COLO668 (cell line): ENCODE measurements at regions not wholly inside any gene's neighbourhood (a gene's known extent, or its start where the extent isn't known, plus 50 kb on each side); places are given as distances from the start of the nearest gene placed in this dataset.

Experiments used
- DNase-seq: peaks from one replicate; lab custom pipeline; 2025; ENCODE audit not compliant: unreplicated experiment; lab: John Stamatoyannopoulos, UW

GRCh38 chr15:93664213-93664956, 567.0 kb upstream of the MCTP2 start:
- DNase-seq: no peak

- no peak for DNase-seq
Observed at GRCh38 chr15:93662162-93662885, 569.0 kb upstream of the MCTP2 start.

DNA sequence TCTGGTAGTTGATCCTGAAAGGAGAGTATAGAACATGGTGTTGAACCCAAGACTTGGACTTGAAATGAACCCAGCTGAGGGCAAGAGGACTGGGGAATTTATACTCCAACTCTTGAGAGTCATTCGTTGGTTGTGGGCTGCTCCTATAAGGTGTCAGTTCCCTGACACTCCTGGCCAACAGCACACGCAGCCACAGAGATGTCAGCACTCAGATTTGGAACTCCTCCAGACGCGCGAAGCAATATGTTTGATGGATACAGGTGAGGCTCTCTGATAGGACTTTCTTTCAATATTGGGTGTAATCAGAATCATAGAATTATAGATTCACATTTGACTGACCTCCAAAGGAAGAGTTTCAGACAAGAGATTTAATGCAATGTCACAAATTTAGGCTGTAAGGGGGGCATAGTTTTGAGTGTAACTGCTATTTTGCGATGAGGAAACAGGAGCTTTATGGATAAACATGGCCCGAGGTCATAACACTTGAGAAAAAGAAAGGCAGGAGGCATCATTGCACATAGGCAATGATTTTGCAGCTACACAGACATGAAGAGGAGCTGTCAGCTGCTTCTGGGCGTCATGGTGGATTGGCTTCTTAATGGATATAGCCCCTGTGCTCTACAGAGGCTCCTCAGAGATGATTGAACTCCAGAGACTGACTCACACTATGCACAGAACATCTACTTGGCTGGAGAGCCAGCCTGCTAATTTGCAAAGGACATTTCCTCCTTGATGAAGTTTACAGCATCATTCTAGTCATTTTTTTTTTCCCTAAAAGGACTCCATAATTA, 569.2 kb upstream of the RGMA start:
- no peak for DNase-seq

DNA sequence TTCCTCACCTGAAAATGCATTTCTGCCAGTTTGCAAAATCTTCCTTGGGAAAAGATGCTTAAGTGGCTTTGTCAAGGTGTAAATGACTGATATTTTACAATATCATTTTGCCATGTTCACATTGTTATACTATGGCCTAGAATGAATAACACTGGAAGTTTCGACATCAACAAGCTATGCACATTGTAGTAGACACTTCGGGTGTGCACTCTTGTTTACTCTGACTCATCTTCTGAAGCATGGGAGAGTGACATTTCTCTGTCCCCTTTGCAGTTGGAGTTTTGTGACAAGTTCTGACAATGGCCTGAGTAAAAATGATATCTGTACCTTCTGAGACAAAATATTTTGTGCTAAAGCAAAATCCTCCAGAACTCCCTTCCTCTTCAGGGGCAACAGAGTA, 567.0 kb upstream of the RGMA start:
- DNase-seq: no peak

- no peak for DNase-seq
Observed at GRCh38 chr15:93649691-93650235, 560.8 kb upstream of the RGMA start.

DNA sequence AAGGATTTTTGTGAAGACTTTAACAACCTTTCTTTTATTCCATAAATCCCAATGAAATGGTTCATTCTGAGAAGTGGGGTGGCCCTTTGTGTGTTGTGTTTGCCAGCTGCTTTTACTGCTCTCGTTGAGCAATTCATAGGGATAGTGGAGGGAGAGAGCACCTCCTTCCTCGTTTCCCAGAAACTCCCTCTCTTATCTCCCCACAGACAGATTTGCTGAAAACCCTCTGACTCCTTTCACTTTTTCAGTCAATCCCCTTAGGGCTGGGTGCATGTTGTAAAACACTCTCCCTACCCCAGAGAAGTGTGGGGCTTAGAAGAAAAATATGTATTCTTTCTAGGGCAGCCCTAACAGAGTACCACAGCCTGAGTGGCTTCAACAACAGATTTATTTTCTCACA, 557.2 kb upstream of the RGMA start:
- no peak for DNase-seq

DNA sequence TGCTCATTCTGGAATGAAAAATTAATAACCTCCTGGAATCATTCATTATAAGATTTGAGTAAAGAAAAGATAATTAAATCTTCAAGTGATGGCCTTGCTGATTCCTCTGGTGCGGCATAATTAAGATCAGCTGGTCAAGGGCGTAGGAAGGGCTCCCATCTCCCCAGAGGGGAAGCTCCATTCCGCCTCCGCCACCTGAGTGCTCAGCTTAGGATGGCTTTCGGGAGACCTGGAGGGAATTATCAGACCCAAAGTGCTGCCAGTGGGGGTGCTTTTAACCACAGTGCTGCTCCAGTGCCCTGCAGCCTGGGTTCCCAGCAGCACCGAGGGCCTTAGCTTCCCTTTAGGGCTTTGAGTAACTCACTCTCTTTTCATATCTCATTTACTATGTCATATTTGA, 556.6 kb upstream of the RGMA start:
- DNase-seq: no peak

- no peak for DNase-seq
Observed at GRCh38 chr15:93644595-93644994, 555.6 kb upstream of the RGMA start.

DNA sequence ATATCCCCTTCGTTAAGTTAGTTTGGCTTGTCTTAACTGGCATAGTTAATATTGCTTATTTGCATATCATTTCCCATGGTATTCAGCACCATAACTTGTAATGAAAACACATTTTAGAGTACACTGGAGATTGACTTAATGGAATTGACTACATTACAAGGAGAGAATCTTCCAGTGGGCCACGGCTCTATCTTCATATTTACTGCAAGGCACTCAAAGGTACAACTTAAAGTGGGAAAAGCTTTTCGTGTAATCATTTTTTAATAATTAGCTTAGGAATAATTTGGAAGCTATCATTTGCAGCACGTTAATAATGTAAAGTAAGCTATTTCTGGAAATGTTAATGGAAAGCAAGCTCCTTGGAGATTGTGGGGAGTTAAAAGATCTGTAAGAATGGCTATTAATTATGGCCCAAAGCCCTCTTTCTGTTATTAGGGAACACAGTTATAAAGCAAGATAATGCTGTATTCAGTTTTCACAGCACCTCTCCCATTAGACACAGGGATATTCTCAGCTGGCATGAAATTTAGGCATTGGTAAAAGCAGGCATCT, 551.5 kb upstream of the RGMA start:
- DNase-seq: no peak

GRCh38 chr15:93631958-93632618, 543.1 kb upstream of the RGMA start:
- no peak for DNase-seq

DNA sequence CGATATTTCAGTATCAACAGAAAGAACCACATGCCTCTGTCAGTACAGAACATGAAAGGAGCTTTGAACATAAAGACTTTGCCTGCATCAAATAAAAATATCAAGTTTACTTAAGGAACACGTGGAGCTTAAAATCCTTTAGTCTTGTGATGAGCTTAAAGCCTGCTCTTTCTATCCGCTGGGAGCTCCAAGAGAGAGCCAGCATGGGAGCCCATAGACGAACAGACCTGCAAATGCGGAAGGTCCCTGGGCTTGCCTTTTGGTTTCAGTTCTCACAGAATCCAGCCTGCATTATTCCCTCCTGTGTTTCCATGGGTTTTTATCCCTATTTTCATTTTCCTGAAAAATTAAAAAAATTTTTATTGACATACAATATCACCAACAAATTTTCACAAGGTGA, 530.6 kb upstream of the RGMA start:
- no peak for DNase-seq

- DNase-seq: peak; percentile 7
Observed at GRCh38 chr15:93617443-93617842, 528.4 kb upstream of the RGMA start.

DNA sequence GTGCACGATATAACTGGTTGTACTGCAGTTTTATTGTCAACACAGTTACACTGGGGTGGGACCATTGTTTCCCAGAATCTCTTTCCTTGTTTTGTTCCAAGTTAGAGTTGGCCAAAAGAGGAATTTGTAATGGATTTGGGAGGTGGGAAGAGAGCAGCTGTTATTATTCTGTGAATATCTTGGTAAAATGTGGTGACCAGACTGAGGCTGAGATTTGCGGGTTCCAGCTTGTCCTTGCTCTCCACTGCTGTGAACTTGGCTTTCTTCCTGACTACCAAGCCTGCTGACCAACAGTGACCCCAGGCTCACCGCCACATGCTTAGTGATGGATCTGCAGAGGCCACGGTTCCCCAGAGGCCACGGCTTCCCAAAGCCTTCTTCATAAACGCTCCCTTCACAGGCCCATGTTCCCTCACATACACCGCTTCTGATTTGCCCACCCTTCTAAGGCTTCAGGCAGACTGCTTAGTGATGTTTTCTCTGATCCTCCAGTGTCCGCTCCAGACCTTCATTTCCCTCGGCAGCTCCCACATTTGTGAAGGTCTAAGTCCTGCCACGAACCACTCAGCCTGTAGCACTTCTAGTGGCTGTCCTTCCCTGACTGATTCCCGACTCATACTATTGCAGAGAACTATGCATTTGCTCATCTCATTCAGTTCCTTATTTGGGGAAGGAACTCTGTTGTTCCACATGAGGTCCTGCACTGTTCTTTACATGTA, 525.5 kb upstream of the RGMA start:
- DNase-seq: no peak

DNA sequence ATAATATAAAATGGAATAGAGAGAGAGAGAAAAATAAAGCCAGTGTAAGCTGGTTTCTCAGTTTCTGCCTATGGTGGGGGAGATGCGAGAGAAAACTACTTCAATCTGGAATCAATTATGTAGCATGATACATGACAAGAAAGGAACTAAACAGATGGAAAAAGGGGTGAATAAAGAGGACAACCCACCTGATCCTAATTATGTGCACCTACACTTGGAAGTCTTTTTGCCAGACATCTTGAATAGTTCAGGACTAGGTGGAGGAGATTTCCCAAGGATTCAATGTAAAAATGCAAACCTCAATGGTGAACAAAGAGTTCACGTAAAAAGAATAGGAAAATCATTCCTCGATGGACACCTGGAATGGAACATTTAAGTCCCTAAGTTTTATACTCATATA, 524.4 kb upstream of the RGMA start:
- no peak for DNase-seq

DNA sequence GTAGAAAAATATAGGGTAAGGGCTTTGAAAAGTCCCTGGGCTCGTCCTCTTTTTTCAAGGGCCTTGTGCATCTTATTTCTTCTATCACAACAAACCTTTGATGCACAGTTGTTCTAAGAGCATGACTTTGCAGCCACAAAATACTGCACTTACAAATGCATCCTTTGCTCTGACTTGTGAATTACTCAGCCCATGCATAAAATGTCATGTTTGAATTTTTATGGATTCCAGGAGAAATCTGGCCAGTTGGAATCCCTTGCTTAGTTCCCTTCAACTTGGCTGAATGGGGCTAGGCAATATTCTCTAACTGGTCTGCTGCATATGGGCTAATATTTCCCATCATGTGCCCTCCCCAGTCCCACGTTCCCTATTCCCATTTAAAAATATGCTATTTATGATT, 523.9 kb upstream of the RGMA start:
- no peak for DNase-seq

DNA sequence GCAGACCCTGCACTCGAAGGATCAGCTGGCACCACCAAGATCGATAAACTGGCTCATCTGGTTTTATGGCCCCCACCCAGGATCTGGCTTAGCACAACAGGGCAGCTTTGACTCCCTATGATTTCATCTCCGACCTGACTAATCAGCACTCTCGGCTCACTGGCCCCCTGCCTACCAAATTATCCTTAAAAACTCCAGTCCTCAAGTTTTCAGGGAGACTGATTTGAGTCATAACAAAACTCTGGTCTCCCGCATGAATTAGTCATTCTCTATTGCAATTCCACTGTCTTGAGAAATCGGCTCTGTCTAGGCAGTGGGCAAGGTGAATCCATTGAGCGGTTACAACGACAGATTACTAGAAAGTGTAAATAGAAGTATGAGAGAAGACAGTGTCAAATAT, 521.9 kb upstream of the RGMA start:
- DNase-seq: no peak

- no peak for DNase-seq
Observed at GRCh38 chr15:93608643-93609148, 519.7 kb upstream of the RGMA start.

GRCh38 chr15:93603550-93603949, 514.5 kb upstream of the RGMA start:
- DNase-seq: no peak

- no peak for DNase-seq
Observed at GRCh38 chr15:93587059-93587521, 498.1 kb upstream of the RGMA start.

GRCh38 chr15:93585012-93585411, 496.0 kb upstream of the RGMA start:
- DNase-seq: no peak
